Neural cell (in vitro differentiated cells): ENCODE measurements at regions not wholly inside any gene's neighbourhood (a gene's known extent, or its start where the extent isn't known, plus 50 kb on each side); places are given as distances from the start of the nearest gene placed in this dataset.

Source experiments
- H2AFZ ChIP-seq: fragments of 200-600, 300-800 bp; sonication (generic), shearing (Covaris generic); 2 replicates; pipeline ENCODE4 v1.6.0; 2014; ENCODE audit warnings: low read depth, mild to moderate bottlenecking, antibody characterized with exemption, low read length, moderate library complexity
- H3F3A ChIP-seq: fragments of 200-600 bp; shearing (Covaris generic); 2 replicates; pipeline ENCODE4 v1.6.1; 2016; ENCODE audit warnings: mild to moderate bottlenecking, moderate library complexity, mixed read lengths, antibody characterized with exemption, low read length; ENCODE audit not compliant: insufficient read depth, poor library complexity, severe bottlenecking
- H3K27ac ChIP-seq: fragments of 200-600, 300-800 bp; sonication (generic), shearing (Covaris generic); 2 replicates; pipeline ENCODE4 v1.5.1; 2014; ENCODE audit warnings: mild to moderate bottlenecking, low read length, moderate library complexity
- H3K27me3 ChIP-seq: fragments of 300-800, 200-600 bp; sonication (generic), shearing (Covaris generic); 2 replicates; pipeline ENCODE4 v1.6.0; 2014; ENCODE audit warnings: mild to moderate bottlenecking, low read depth, low read length, moderate library complexity; ENCODE audit not compliant: insufficient read depth
- H3K36me3 ChIP-seq: fragments of 300-800, 200-600 bp; sonication (generic), shearing (Covaris generic); 2 replicates; pipeline ENCODE4 v1.5.1; 2014; ENCODE audit warnings: mild to moderate bottlenecking, antibody characterized with exemption, low read length, moderate library complexity; ENCODE audit not compliant: insufficient read depth
- H3K4me2 ChIP-seq: fragments of 300-800, 200-600 bp; sonication (generic), shearing (Covaris generic); 2 replicates; pipeline ENCODE4 v1.6.0; 2014; ENCODE audit warnings: mild to moderate bottlenecking, low read length
- H3K4me3 ChIP-seq: fragments of 300-800, 200-600 bp; sonication (generic), shearing (Covaris generic); 2 replicates; pipeline ENCODE4 v1.5.1; 2014; ENCODE audit warnings: mild to moderate bottlenecking, low read length, moderate library complexity
- H3K79me2 ChIP-seq: fragments of 200-600 bp; shearing (Covaris generic); replicated peaks from 2 replicates; pipeline ENCODE4 v1.6.0; 2014; ENCODE audit warnings: mild to moderate bottlenecking, low read length, moderate library complexity; ENCODE audit not compliant: insufficient read depth
- H3K9ac ChIP-seq: fragments of 300-800, 200-600 bp; sonication (generic), shearing (Covaris generic); 2 replicates; pipeline ENCODE4 v1.6.1; 2016; ENCODE audit warnings: mild to moderate bottlenecking, low read length, mixed read lengths
- H3K9me2 ChIP-seq: fragments of 200-600 bp; shearing (Covaris generic); 2 replicates; pipeline ENCODE4 v1.6.1; 2016; ENCODE audit warnings: mild to moderate bottlenecking, low read length, mixed read lengths; ENCODE audit not compliant: insufficient read depth
- H3K9me3 ChIP-seq: fragments of 200-600, 300-800 bp; sonication (generic), shearing (Covaris generic); 2 replicates; pipeline ENCODE4 v1.6.1; 2016; ENCODE audit warnings: mild to moderate bottlenecking, mixed run types, low read length, moderate library complexity, mixed read lengths
- H4K20me1 ChIP-seq: fragments of 200-600 bp; shearing (Covaris generic); 2 replicates; pipeline ENCODE4 v1.6.1; 2016; ENCODE audit warnings: mild to moderate bottlenecking, mixed run types; ENCODE audit not compliant: insufficient read depth
- EP300 ChIP-seq: fragments of 450-650 bp; conservative IDR thresholded peaks from 2 replicates; pipeline ENCODE4 v1.6.1; 2014; ENCODE audit warnings: antibody characterized with exemption, mild to moderate bottlenecking, moderate library complexity; ENCODE audit not compliant: poor library complexity, severe bottlenecking
- EZH2 ChIP-seq: fragments of 200-600, 300-800 bp; shearing (Covaris generic), sonication (generic); IDR thresholded peaks from 2 replicates; pipeline ENCODE4 v1.6.1; 2014; ENCODE audit warnings: antibody characterized with exemption, low read length, borderline replicate concordance, mild to moderate bottlenecking; ENCODE audit not compliant: insufficient read depth, poor library complexity, severe bottlenecking
- MXI1 ChIP-seq: fragments of 450-650 bp; conservative IDR thresholded peaks from 2 replicates; pipeline ENCODE4 v1.6.1; 2014; ENCODE audit warnings: antibody characterized with exemption, mild to moderate bottlenecking; ENCODE audit not compliant: poor library complexity, severe bottlenecking
- POLR2AphosphoS5 ChIP-seq: IDR thresholded peaks from 2 replicates; pipeline ENCODE4 v1.6.1; 2012
- RAD21 ChIP-seq: fragments of 450-650 bp; conservative IDR thresholded peaks from 2 replicates; pipeline ENCODE4 v1.6.1; 2014; ENCODE audit warnings: antibody characterized with exemption, mild to moderate bottlenecking, moderate library complexity
- SMC3 ChIP-seq: fragments of 450-650 bp; conservative IDR thresholded peaks from 2 replicates; pipeline ENCODE4 v1.6.1; 2014; ENCODE audit warnings: antibody characterized with exemption, mild to moderate bottlenecking, moderate library complexity; ENCODE audit not compliant: poor library complexity
- TAF1 ChIP-seq: IDR thresholded peaks from 2 replicates; pipeline ENCODE4 v1.6.1; 2012; ENCODE audit warnings: low read depth
- TF ChIP-seq, protein P1 (sequence below): IDR thresholded peaks from 2 replicates; pipeline ENCODE4 v1.6.1; 2012; ENCODE audit warnings: borderline replicate concordance
- TF ChIP-seq, protein P2 (sequence below): fragments of 450-650 bp; IDR thresholded peaks from 2 replicates; pipeline ENCODE4 v1.5.1; 2014; ENCODE audit warnings: antibody characterized with exemption, mild to moderate bottlenecking, moderate library complexity; ENCODE audit not compliant: poor library complexity, severe bottlenecking

DNA sequence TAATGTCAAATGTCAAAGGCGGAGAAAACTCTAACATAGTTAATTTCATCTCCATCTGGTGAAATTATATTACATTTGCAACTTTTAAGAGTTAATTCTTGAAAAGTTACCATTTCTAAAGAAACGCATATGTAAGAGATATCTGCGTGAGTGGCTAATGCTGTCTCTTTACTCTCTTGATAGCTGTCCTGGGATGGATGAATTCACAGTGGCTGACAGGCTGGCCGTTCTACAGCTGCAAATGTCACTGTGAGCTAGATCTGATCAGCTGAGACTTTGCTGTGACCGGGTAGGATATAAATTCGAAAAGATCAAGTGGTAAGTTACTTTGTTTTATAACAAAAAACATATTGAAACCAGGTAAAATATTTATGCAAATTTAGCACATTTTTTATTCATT, 557.1 kb upstream of the DDX18 start:
- H3K27me3 ChIP-seq = no peaks in the 10 kb centered on the region
- H3K9me2 ChIP-seq = no peaks in the 10 kb centered on the region
- H2AFZ ChIP-seq = no peak overlapping the region
- H3K9ac ChIP-seq = no peak overlapping the region
- no peaks in the 10 kb centered on the region for H3K9me3 ChIP-seq
- no peaks in the 10 kb centered on the region for H3K36me3 ChIP-seq
- no peaks in the 10 kb centered on the region for H3K79me2 ChIP-seq
- H3F3A ChIP-seq = no peaks in the 10 kb centered on the region
- TF ChIP-seq, protein P1, sequence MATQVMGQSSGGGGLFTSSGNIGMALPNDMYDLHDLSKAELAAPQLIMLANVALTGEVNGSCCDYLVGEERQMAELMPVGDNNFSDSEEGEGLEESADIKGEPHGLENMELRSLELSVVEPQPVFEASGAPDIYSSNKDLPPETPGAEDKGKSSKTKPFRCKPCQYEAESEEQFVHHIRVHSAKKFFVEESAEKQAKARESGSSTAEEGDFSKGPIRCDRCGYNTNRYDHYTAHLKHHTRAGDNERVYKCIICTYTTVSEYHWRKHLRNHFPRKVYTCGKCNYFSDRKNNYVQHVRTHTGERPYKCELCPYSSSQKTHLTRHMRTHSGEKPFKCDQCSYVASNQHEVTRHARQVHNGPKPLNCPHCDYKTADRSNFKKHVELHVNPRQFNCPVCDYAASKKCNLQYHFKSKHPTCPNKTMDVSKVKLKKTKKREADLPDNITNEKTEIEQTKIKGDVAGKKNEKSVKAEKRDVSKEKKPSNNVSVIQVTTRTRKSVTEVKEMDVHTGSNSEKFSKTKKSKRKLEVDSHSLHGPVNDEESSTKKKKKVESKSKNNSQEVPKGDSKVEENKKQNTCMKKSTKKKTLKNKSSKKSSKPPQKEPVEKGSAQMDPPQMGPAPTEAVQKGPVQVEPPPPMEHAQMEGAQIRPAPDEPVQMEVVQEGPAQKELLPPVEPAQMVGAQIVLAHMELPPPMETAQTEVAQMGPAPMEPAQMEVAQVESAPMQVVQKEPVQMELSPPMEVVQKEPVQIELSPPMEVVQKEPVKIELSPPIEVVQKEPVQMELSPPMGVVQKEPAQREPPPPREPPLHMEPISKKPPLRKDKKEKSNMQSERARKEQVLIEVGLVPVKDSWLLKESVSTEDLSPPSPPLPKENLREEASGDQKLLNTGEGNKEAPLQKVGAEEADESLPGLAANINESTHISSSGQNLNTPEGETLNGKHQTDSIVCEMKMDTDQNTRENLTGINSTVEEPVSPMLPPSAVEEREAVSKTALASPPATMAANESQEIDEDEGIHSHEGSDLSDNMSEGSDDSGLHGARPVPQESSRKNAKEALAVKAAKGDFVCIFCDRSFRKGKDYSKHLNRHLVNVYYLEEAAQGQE = no peak
- TF ChIP-seq RAD21 (no peak), MXI1 (no peak), SMC3 (no peak), EZH2 (no peak), TAF1 (no peak), POLR2AphosphoS5 (no peak)
- TF ChIP-seq, protein P2, sequence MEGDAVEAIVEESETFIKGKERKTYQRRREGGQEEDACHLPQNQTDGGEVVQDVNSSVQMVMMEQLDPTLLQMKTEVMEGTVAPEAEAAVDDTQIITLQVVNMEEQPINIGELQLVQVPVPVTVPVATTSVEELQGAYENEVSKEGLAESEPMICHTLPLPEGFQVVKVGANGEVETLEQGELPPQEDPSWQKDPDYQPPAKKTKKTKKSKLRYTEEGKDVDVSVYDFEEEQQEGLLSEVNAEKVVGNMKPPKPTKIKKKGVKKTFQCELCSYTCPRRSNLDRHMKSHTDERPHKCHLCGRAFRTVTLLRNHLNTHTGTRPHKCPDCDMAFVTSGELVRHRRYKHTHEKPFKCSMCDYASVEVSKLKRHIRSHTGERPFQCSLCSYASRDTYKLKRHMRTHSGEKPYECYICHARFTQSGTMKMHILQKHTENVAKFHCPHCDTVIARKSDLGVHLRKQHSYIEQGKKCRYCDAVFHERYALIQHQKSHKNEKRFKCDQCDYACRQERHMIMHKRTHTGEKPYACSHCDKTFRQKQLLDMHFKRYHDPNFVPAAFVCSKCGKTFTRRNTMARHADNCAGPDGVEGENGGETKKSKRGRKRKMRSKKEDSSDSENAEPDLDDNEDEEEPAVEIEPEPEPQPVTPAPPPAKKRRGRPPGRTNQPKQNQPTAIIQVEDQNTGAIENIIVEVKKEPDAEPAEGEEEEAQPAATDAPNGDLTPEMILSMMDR = no peak
- no peak overlapping the region for H3K27ac ChIP-seq
- H3K4me3 ChIP-seq = no peak overlapping the region
- H4K20me1 ChIP-seq = no peaks in the 10 kb centered on the region
- no peak overlapping the region for H3K4me2 ChIP-seq

DNA sequence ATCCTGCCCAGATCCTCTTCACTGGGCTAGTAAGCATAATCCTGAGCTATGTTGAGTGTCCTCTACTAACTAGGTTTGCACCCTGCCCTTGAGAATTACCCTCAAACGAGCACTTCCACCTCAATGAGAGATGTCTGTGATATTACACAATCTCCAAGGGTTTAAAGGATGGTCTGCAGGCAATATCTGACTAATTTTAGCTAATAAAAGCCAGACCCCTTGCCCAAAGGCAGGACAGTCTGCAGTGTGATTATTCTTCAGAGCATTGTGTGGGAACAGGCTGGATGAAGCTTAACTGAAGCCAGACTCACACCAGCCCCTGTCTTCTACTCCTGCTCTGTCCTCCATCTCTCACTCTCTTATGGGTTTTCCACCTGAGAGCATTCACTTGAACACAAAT, 544.9 kb upstream of the DDX18 start:
- no peak overlapping the region for H2AFZ ChIP-seq
- H3K4me3 ChIP-seq = no peak overlapping the region
- H4K20me1 ChIP-seq = no peaks in the 10 kb centered on the region
- H3K79me2 ChIP-seq = no peaks in the 10 kb centered on the region
- TF ChIP-seq RAD21 = no peak
- TF ChIP-seq EZH2 = no peak
- TF ChIP-seq TAF1 = no peak
- no peak for TF ChIP-seq MXI1
- TF ChIP-seq EP300 = no peak
- H3K9me2 ChIP-seq = no peaks in the 10 kb centered on the region
- H3K36me3 ChIP-seq = no peaks in the 10 kb centered on the region
- H3K4me2 ChIP-seq = no peak overlapping the region
- H3K9me3 ChIP-seq = no peaks in the 10 kb centered on the region
- no peaks in the 10 kb centered on the region for H3K27me3 ChIP-seq
- H3K27ac ChIP-seq = no peak overlapping the region
- H3K9ac ChIP-seq = no peak overlapping the region
- no peaks in the 10 kb centered on the region for H3F3A ChIP-seq

DNA sequence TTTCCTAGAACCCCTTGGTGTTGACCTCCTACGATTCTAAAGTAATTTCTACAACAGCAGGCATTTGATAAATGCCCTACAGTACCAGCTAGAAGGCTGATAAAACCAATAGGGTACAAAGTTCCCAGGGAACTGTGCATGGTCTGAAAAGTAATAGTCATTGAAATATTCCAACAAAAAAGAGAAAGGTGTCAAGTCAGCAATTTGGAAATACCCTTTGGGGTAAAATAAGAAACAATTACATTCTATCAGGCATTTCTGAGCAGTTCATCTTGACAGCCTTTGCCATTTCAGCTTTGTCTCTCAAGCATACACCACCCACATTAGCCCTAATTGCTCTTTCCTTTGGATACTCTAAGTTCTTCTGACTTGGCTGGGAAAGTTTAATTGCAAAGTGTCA, 542.9 kb upstream of the DDX18 start:
- no peaks in the 10 kb centered on the region for H3K27me3 ChIP-seq
- H3K4me3 ChIP-seq = no peak overlapping the region
- no peaks in the 10 kb centered on the region for H3K36me3 ChIP-seq
- H3K9me3 ChIP-seq = no peaks in the 10 kb centered on the region
- no peak overlapping the region for H3K27ac ChIP-seq
- H3K79me2 ChIP-seq = no peaks in the 10 kb centered on the region
- H3K9ac ChIP-seq = no peak overlapping the region
- no peak overlapping the region for H3K4me2 ChIP-seq
- no peaks in the 10 kb centered on the region for H3F3A ChIP-seq
- TF ChIP-seq RAD21 = no peak
- H3K9me2 ChIP-seq = no peaks in the 10 kb centered on the region
- H2AFZ ChIP-seq = no peak overlapping the region
- H4K20me1 ChIP-seq = no peaks in the 10 kb centered on the region
